HG02938 (cell line): ENCODE measurements at regions not wholly inside any gene's neighbourhood (a gene's known extent, or its start where the extent isn't known, plus 50 kb on each side); places are given as distances from the start of the nearest gene placed in this dataset.
A peak's percentile ranks its signal among the peaks of the same experiment; 100 is the strongest.
"Not testable (repeated sequence)": the region's sequence is repeated elsewhere in the genome, so short reads cannot be mapped to it uniquely, and the experiment has no call there.

Source experiments
- ATAC-seq: cut with Tn5 transposase; IDR thresholded peaks from one replicate; pipeline ENCODE4 v1.9.1; 2021; ENCODE audit warnings: mild to moderate bottlenecking, moderate library complexity; ENCODE audit not compliant: unreplicated experiment

- no peak for ATAC-seq
Observed at GRCh38 chr10:33012306-33012705, 54.3 kb upstream of the ITGB1 start.

- ATAC-seq, result no peak
Observed at GRCh38 chr10:33010132-33011037, 52.4 kb upstream of the ITGB1 start.

- ATAC-seq, result no peak
Observed at GRCh38 chr10:33009244-33010131, 51.5 kb upstream of the ITGB1 start.

- ATAC-seq, result peak; percentile 63
Observed at GRCh38 chr10:33008499-33009243, 50.6 kb upstream of the ITGB1 start.

GRCh38 chr10:33007731-33008381 is 49.8 kb upstream of the ITGB1 start:
- ATAC-seq, result not testable (repeated sequence)
